A673 (cell line): ENCODE measurements at regions not wholly inside any gene's neighbourhood (a gene's known extent, or its start where the extent isn't known, plus 50 kb on each side); places are given as distances from the start of the nearest gene placed in this dataset.

ENCODE experiments used
- BruUV-seq: library from RNA; stranded (reverse); fragments of 400-500 nt; replicated peaks from 2 replicates; lab custom pipeline; 2021; lab: Mats Ljungman, UMichigan
- CTCF ChIA-PET: fragments of 300-600 bp; sonication (Branson Sonifier 250); formaldehyde crosslinking; loops from one replicate; lab custom pipeline; 2022; ENCODE audit warnings: antibody characterized with exemption; lab: Charles Lee
- POLR2A ChIA-PET: fragments of 300-600 bp; sonication (Branson Sonifier 250); formaldehyde crosslinking; loops from one replicate; lab custom pipeline; 2022; ENCODE audit warnings: antibody characterized with exemption; ENCODE audit not compliant: low non-redundant PET; lab: Charles Lee
- DNase-seq: peaks from one replicate; pipeline ENCODE4 v3.0.0-alpha.2; 2015; ENCODE audit warnings: low spot score
- H3K27ac ChIP-seq: fragments of 200-600 bp; sonication (generic); 2 replicates; pipeline ENCODE4 v1.5.1; 2016; ENCODE audit warnings: mixed run types, low read depth, mild to moderate bottlenecking, mixed read lengths, antibody characterized with exemption, low read length; ENCODE audit not compliant: poor library complexity, severe bottlenecking
- H3K27me3 ChIP-seq: fragments of 200-600 bp; sonication (generic); replicated peaks from 2 replicates; pipeline ENCODE4 v1.6.1; 2017; ENCODE audit warnings: mixed run types, low read depth, mild to moderate bottlenecking, mixed read lengths, antibody characterized with exemption, low read length; ENCODE audit not compliant: insufficient read depth, poor library complexity
- H3K36me3 ChIP-seq: fragments of 200-600 bp; sonication (generic); 2 replicates; pipeline ENCODE4 v1.6.1; 2016; ENCODE audit warnings: mixed run types, mild to moderate bottlenecking, mixed read lengths, antibody characterized with exemption, low read length; ENCODE audit not compliant: insufficient read depth, poor library complexity, severe bottlenecking
- H3K4me1 ChIP-seq: fragments of 200-600 bp; sonication (generic); 2 replicates; pipeline ENCODE4 v1.6.1; 2017; ENCODE audit warnings: mixed run types, mild to moderate bottlenecking, mixed read lengths, antibody characterized with exemption, low read length; ENCODE audit not compliant: insufficient read depth, poor library complexity, severe bottlenecking
- H3K4me3 ChIP-seq: fragments of 200-600 bp; sonication (generic); 2 replicates; pipeline ENCODE4 v1.5.1; 2016; ENCODE audit warnings: low read depth, mixed run types, mild to moderate bottlenecking, mixed read lengths, low read length; ENCODE audit not compliant: poor library complexity, severe bottlenecking
- H3K9me3 ChIP-seq: fragments of 200-600 bp; sonication (generic); 2 replicates; pipeline ENCODE4 v1.6.1; 2016; ENCODE audit warnings: mixed run types, low read depth, mild to moderate bottlenecking, mixed read lengths, antibody characterized with exemption, low read length; ENCODE audit not compliant: poor library complexity, severe bottlenecking
- CTCF ChIP-seq: fragments of 300-800, 200-600 bp; sonication (generic); conservative IDR thresholded peaks from 2 replicates; pipeline ENCODE4 v1.5.1; 2017; ENCODE audit warnings: low read depth, mild to moderate bottlenecking, antibody characterized with exemption, low read length, moderate library complexity, mixed read lengths
- EZH2 ChIP-seq: fragments of 200-600 bp; sonication (generic); IDR thresholded peaks from 2 replicates; pipeline ENCODE4 v1.6.1; 2017; ENCODE audit warnings: borderline replicate concordance, low read depth, mild to moderate bottlenecking, mixed read lengths, antibody characterized with exemption, low read length; ENCODE audit not compliant: poor library complexity, severe bottlenecking
- intact Hi-C: fragments of 100-400 bp; cut with micrococcal nuclease; formaldehyde crosslinking; loops from one replicate; pipeline ENCODE4 v1.10.0; 2022; ENCODE audit not compliant: unreplicated experiment

GRCh38 chr15:97688177-97688576 lies 272.3 kb upstream of the ARRDC4 start:
- Histone ChIP-seq H3K4me3 (no peak overlapping the region), H3K36me3 (no peaks in the 10 kb centered on the region), H3K4me1 (no peaks in the 10 kb centered on the region), H3K27me3 (peaks cover 37% of the 10 kb centered on the region), H3K27ac (no peak overlapping the region), H3K9me3 (no peaks in the 10 kb centered on the region)
- intact Hi-C loops: no loop called here
- BruUV-seq: no TSS peak
- TF ChIP-seq CTCF: no peak
- ChIA-PET CTCF (no interaction called here), POLR2A (no interaction called here)
- no peak for DNase-seq

GRCh38 chr15:97688886-97689285 lies 271.6 kb upstream of the ARRDC4 start:
- ChIA-PET CTCF (no interaction called here), POLR2A (no interaction called here)
- H3K4me1 ChIP-seq: no peaks in the 10 kb centered on the region
- no peak for TF ChIP-seq CTCF
- TF ChIP-seq EZH2: no peak
- peaks cover 37% of the 10 kb centered on the region for H3K27me3 ChIP-seq
- BruUV-seq: no TSS peak
- no peak for DNase-seq
- no peak overlapping the region for H3K27ac ChIP-seq
- H3K4me3 ChIP-seq: no peak overlapping the region
- H3K9me3 ChIP-seq: no peaks in the 10 kb centered on the region
- no peaks in the 10 kb centered on the region for H3K36me3 ChIP-seq
- intact Hi-C loops: no loop called here

GRCh38 chr15:97691078-97691477 lies 269.4 kb upstream of the ARRDC4 start:
- DNase-seq: no peak
- TF ChIP-seq EZH2: no peak
- TF ChIP-seq CTCF: no peak
- no peak overlapping the region for H3K4me3 ChIP-seq
- no peak overlapping the region for H3K27ac ChIP-seq
- BruUV-seq: no TSS peak
- peaks cover 18% of the 10 kb centered on the region for H3K27me3 ChIP-seq
- no peaks in the 10 kb centered on the region for H3K9me3 ChIP-seq
- ChIA-PET CTCF (no interaction called here), POLR2A (no interaction called here)
- no peaks in the 10 kb centered on the region for H3K4me1 ChIP-seq
- intact Hi-C loops: no loop called here
- no peaks in the 10 kb centered on the region for H3K36me3 ChIP-seq
